GM18868 (cell line): ENCODE measurements at regions not wholly inside any gene's neighbourhood (a gene's known extent, or its start where the extent isn't known, plus 50 kb on each side); places are given as distances from the start of the nearest gene placed in this dataset.
A peak's percentile ranks its signal among the peaks of the same experiment; 100 is the strongest.

ENCODE experiments used
- ATAC-seq: cut with Tn5 transposase; IDR thresholded peaks from one replicate; pipeline ENCODE4 v1.9.1; 2021; ENCODE audit warnings: mild to moderate bottlenecking, moderate library complexity; ENCODE audit not compliant: unreplicated experiment

GRCh38 chr5:121175986-121176385 lies 675.7 kb upstream of the FTMT start:
- ATAC-seq, result no peak

DNA sequence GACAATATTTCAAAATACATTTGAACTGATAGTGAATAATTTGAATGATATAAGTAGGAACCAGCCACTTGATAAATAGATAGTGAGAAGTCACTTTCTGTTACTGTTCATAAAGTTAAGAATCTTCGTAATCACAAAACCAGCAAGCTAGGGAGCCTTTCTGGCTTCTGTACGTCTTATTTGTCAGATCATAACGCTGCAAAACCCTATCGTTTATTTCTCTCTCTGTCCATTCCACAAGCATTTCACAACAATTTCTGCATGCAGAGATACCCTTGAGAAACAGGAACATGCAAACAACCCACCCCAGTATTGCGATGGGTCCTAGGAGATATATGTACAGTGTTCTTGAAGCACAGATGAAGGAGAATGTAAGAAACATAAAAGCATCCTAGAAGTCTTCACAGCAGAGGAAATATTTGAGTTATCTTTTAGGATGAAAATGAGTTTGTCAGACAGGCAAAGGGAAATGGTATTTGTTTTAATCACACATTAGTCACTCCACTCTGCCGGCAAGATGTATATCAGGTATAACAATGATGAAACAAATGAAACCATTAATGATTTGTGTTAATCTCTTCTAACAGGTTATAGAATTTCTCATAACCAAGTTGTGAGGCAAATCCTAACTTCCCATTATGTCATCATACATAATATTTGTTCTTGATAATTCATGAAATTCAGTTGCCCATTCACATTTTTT lies 668.7 kb upstream of the FTMT start:
- no peak for ATAC-seq

DNA sequence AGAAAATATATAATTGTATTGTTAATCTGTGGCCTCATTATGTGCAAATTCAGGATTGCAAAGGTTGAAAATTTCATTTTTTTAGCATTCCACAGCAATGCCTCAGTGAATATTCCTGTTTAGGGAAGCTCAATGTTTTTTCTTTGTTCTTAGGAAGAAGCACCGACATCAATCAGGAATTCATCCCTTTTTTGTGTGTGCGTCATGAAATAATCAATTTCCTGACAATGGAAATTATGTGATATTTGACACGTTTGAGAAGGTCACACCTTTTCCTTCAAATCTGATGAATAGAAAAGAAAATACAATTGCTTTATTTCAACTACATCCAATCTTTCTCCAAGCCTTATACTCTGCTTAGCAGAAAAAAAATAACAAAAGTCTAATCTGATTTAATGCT lies 662.8 kb upstream of the FTMT start:
- ATAC-seq, result no peak

DNA sequence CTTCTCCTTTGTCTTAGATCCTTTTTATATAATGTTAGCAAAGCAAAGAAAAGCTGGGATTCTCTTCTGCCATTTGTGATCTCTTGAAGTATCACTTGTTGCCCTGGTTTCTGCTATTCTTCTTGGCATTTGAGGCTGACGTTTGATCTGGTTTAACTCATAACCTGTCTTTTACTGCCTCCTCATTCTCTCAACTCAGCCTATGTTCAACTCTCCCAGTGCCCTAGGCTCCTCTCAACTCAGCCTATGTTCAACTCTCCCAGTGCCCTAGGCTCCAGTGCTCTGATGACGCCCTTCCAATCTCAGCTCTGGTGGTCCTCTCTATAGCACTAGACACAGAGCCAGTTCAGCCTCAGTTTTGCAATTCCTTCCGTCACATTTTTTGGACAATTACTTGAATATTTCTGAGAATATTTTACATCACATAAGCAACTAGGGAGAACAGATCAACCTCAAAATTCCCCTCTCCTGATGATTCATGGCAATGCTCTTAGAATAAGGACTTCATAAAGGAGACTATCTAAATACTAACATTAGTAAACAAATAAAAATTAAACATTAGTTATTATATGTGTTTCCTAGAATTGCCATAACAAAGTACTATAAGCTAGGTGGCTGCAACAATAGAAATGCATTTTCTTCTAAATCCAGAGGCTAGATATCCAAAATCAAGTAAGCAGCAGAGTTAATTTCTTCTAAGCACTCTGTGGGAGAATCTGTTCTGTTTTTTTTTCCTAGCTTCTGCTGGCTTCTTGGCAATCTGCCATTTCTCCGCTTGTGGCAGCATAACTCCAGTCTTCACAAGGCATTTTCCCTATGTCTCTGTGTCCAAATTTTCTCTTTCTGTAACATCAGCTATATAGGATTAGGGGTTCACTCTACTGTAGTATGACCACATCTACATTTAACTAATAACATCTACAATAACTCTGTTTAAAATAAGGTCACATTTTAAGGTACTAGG lies 662.1 kb upstream of the FTMT start:
- no peak for ATAC-seq

- ATAC-seq, result no peak
Measured at GRCh38 chr5:121199216-121199999, 652.3 kb upstream of the FTMT start.

DNA sequence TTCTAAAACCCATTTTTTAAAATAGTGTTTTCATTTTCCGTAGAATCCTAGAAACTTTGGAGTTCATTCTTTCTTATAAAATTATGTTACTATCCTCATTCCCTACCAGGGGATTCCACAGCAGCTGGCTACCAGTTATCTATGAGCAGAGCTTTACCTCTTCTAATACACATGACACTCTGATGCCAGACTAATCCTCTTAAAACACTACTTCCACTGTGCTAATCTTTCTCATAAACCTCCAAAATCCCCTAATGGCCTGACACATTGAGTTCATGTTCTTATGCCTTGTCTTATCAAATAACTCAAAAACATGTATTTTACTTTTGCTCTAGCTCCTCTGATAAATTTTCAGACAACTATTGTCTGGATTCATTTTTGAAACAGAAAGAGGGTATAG lies 633.6 kb upstream of the FTMT start:
- no peak for ATAC-seq

DNA sequence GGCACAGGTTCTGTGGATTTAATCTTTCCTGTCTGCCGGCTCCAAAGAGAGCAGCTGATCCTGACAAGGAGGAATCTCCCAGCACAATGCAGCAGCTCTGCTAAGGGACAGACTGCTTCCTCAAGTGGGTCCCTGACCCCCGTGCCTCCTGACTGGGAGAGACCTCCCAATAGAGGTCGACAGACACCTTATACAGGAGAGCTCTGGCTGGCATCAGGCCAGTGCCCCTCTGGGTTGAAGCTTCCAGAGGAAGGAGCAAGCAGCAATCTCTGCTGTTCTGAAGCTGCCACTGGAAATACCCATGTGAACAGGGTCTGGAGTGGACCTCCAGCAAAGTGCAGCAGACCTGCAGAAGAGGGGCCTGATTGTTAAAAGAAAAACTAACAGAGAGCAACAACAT lies 630.2 kb upstream of the FTMT start:
- no peak for ATAC-seq

DNA sequence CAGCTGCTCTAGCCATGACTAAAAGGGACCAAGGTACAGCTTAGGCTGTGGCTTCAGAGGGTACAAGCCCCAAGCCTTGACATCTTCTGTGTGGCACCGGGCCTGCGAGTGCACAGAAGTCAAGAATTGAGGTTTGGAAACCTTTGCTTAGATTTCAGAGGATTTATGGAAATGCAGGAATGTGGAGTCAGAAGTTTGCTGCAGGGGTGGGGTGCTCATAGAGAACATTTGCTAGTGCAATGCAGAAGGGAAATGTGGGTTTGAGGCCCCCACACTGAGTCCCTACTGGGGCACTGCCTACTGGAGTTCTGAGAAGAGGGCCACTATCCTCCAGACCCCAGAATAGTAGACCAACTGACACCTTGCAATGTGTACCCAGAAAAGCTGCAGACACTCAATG lies 624.9 kb upstream of the FTMT start:
- ATAC-seq, result no peak

- no peak for ATAC-seq
Measured at GRCh38 chr5:121239951-121240350, 611.7 kb upstream of the FTMT start.

- no peak for ATAC-seq
Measured at GRCh38 chr5:121246971-121247370, 604.7 kb upstream of the FTMT start.

GRCh38 chr5:121251954-121252353 lies 599.7 kb upstream of the FTMT start:
- ATAC-seq, result no peak

DNA sequence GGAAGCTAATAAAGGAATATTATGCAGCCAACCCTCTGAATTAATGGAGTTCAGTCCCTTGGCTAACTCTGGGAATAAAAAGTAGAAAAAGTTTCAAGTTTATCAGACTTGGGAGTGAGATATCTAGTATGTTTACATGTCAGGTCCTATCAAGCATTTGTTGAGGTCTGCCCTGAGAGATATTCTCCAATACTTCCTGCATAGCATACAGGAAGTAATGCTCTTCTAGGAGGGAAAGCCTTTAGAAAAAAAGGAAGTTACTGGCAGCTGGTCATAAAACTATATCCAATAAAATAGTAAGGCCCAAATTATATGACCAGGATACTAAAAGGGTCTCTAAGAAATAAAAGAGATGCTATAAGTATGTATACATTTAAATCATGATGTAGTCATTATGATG lies 594.1 kb upstream of the FTMT start:
- no peak for ATAC-seq

DNA sequence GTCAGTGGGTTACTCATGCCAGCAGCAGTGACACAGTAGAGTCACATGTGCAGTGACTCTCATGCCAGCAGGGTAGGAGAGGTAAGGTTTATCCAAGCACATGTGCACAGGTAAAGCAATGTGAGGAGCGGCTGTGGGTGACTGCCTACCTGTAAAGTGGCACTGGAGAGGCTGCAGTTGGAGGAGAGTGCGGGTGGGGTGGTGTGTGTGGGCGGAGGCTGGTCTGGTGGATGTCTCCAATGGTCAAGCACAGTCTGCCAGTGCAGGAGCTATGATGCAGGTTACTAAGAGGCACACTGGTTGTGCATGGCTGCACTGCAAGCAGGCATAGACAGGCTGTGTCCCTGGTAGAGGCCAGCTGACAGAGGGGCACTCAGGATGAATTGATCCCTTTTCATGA lies 588.2 kb upstream of the FTMT start:
- no peak for ATAC-seq

DNA sequence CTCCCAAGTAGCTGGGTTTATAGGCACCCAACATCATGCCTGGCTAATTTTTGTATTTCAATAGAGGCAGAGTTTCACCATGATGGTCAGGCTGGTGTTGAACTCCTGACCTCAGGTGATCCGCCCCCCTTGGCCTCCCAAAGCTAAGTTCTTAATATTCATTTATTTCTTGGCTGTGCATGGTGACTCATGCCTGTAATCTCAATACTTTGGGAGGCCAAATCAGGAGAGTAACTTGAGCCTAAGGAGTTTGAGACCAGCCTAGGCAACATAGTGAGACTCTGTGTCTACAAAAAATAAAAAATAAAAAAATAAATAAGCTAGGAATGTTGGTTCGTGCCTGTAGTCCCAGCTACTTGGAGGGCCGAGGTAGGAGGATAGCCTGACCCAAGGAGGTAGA lies 587.1 kb upstream of the FTMT start:
- ATAC-seq, result no peak

DNA sequence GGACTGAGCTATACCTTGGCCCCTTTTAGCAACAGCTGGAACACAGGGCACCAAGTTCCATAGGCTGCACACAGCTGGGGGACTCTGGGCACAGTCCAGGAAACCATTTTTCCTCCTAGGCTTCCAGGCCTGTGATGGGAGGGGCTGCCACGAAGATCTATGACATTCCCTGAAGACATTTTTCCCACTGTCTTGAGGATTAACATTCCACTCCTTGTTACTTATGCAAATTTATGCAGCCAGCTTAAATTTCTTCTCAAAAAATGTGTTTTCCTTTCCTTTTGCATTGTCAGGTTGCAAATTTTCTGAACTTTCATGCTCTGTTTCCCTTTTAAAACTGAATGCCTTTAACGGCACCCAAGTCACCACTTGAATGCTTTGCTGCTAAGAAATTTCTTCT lies 580.1 kb upstream of the FTMT start:
- ATAC-seq, result no peak

GRCh38 chr5:121273833-121274433 lies 577.7 kb upstream of the FTMT start:
- peak; percentile 79 for ATAC-seq

GRCh38 chr5:121279801-121280200 lies 571.9 kb upstream of the FTMT start:
- no peak for ATAC-seq

DNA sequence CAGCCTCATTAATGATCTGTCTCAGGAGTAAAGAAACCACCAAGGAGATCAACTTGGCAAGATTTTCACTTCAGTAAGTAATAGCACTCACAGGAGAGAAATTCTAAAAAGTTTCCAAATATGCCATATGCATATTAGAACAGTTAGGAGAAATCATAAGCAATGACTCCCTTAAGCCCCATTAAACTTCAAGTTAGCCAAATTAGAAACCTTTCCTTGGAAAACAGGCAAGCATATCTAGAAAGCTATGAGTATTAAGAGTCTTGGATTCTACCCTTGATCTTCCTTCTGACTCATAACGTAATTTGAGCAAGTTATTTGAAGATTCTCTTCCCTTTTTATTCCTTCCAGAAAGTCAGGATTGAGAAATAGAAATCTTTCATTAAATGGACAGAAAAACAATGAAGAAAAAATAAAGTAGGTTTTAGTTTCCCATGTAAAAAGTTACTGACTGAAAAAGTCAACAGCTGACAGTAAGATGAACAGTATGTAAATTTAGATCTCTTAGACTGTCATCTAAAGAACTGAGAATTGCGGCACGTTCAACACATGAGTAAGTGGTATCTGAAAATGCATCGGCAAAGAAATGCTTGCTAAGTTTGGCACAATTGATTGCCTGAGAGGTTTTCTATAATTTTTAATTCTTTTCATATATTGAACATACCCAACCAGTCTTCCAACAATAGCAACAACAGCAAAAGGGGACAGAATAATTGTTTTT lies 565.7 kb upstream of the FTMT start:
- ATAC-seq, result no peak

GRCh38 chr5:121288781-121289180 lies 562.9 kb upstream of the FTMT start:
- ATAC-seq, result no peak

GRCh38 chr5:121292664-121293063 lies 559.0 kb upstream of the FTMT start:
- no peak for ATAC-seq
